Thyroid gland (tissue), 4 donors: ENCODE measurements at regions not wholly inside any gene's neighbourhood (a gene's known extent, or its start where the extent isn't known, plus 50 kb on each side); places are given as distances from the start of the nearest gene placed in this dataset.

Experiments
- DNase-seq, 2 donors: peaks; one replicate each; pipeline ENCODE4 v3.0.0-alpha.2; 2019
- H3K27ac ChIP-seq, 3 donors: fragments of 200-600 bp; sonication (generic); 1 replicate in 2 of 3; 2 replicates in 1 of 3; pipeline ENCODE4 v1.5.1; 2016 to 2019; ENCODE audit warnings: mild to moderate bottlenecking in 1 of 3, moderate library complexity in 1 of 3
- H3K27me3 ChIP-seq: fragments of 200-600 bp; sonication (generic); one replicate; pipeline ENCODE4 v1.5.1; 2019
- H3K36me3 ChIP-seq, 2 donors: fragments of 200-600 bp; sonication (generic); one replicate each; pipeline ENCODE4 v1.5.1; 2016 to 2019
- H3K4me1 ChIP-seq, 2 donors: fragments of 200-600 bp; sonication (generic); one replicate each; pipeline ENCODE4 v1.5.1; 2017 to 2019
- H3K4me3 ChIP-seq, 3 donors: fragments of 200-600 bp; sonication (generic); replicated peaks in 1 of 3; 1 replicate in 2 of 3; 2 replicates in 1 of 3; pipeline ENCODE4 v1.5.1; 2016; ENCODE audit warnings: mild to moderate bottlenecking in 1 of 3
- H3K9me3 ChIP-seq: fragments of 200-600 bp; sonication (generic); one replicate; pipeline ENCODE4 v1.5.1; 2017
- POLR2A ChIP-seq, 2 donors: fragments of 450-650 bp; IDR thresholded peaks; one replicate each; pipeline ENCODE4 v1.6.1; 2017; ENCODE audit warnings: antibody characterized with exemption in 2 of 2, mild to moderate bottlenecking in 2 of 2, moderate library complexity in 1 of 2
- WGBS, 2 donors: methylation state at CpG; one replicate each; pipeline ENCODE4 v1.1.5; 2017; 5-methylcytosine and 5-hydroxymethylcytosine counted together
- intact Hi-C: fragments of 100-400 bp; cut with DNase I; formaldehyde crosslinking; loops from one replicate; pipeline ENCODE4 v1.15.1; 2023
- TF ChIP-seq, protein P1 (sequence below), 6 experiments: fragments of 200-600 bp in 3 of 6; fragments of 450-650 bp in 3 of 6; sonication (generic) in 3 of 6; IDR thresholded peaks; one replicate each; pipeline ENCODE4 v1.5.1; 2016 to 2019; ENCODE audit warnings: antibody characterized with exemption in 6 of 6, mild to moderate bottlenecking in 2 of 6, inconsistent platforms in 1 of 6, moderate library complexity in 1 of 6

DNA sequence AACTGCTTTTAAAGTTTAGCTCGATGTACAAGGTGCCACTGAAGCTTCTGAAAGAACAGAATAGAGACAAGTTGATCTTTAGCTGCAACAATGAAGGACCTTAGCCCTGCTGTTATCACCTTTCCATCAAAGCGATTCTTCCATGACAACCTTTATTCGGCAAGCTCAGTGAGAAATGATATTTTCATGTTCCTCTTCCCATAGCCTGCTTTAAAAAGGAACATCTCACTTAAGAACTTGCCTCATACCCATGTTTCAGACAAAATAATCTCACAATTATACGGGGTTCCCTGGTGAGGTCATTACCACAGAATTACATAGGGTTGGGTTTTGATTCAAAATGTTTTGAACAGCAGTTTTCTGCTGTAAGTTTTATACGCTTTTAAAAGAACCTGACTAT is 264.2 kb downstream of the THBS2 start:
- H3K27ac ChIP-seq, result no peak overlapping the region
- no peaks in the 10 kb centered on the region for H3K27me3 ChIP-seq
- intact Hi-C loops, result no loop called here
- H3K9me3 ChIP-seq, result no peaks in the 10 kb centered on the region
- DNase-seq, result no peak
- H3K36me3 ChIP-seq, result no peaks in the 10 kb centered on the region
- no peak for TF ChIP-seq POLR2A (IDR thresholded peaks at IDR 0.05)
- TF ChIP-seq, protein P1, sequence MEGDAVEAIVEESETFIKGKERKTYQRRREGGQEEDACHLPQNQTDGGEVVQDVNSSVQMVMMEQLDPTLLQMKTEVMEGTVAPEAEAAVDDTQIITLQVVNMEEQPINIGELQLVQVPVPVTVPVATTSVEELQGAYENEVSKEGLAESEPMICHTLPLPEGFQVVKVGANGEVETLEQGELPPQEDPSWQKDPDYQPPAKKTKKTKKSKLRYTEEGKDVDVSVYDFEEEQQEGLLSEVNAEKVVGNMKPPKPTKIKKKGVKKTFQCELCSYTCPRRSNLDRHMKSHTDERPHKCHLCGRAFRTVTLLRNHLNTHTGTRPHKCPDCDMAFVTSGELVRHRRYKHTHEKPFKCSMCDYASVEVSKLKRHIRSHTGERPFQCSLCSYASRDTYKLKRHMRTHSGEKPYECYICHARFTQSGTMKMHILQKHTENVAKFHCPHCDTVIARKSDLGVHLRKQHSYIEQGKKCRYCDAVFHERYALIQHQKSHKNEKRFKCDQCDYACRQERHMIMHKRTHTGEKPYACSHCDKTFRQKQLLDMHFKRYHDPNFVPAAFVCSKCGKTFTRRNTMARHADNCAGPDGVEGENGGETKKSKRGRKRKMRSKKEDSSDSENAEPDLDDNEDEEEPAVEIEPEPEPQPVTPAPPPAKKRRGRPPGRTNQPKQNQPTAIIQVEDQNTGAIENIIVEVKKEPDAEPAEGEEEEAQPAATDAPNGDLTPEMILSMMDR (IDR thresholded peaks at IDR 0.05), result no peak
- H3K4me3 ChIP-seq, result no peak overlapping the region
- no peaks in the 10 kb centered on the region for H3K4me1 ChIP-seq
- 70 to 86% methylated on average over 5 of the region's 5 CpGs for WGBS, 2 donors

DNA sequence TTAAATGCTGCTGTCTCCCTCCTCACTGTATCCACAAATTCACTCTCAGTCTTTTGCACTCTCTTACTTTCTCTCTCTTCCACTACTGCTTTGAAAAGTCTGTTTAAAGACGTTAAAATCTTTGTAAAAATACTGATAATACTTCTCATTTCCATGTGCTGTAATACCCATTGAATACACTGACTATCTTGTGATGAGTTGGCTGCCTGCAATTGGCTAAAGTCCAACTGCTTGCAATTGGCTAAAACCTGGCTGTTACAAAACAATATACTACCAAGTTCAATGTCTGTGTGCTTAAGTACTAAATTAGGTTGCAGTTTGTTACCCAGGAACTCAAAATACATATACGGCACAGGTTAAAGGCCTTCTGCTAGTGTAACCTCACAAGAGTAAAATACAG is 264.8 kb downstream of the THBS2 start:
- no peaks in the 10 kb centered on the region for H3K4me1 ChIP-seq
- H3K9me3 ChIP-seq, result no peaks in the 10 kb centered on the region
- WGBS, 2 donors, result 66 to 71% methylated on average over 2 of the region's 2 CpGs
- TF ChIP-seq POLR2A (IDR thresholded peaks at IDR 0.05), result no peak
- TF ChIP-seq, protein P1 (IDR thresholded peaks at IDR 0.05), result no peak
- H3K27me3 ChIP-seq, result no peaks in the 10 kb centered on the region
- H3K36me3 ChIP-seq, result no peaks in the 10 kb centered on the region
- H3K27ac ChIP-seq, result no peak overlapping the region
- no peak for DNase-seq
- H3K4me3 ChIP-seq, result no peak overlapping the region
- intact Hi-C loops, result no loop called here

DNA sequence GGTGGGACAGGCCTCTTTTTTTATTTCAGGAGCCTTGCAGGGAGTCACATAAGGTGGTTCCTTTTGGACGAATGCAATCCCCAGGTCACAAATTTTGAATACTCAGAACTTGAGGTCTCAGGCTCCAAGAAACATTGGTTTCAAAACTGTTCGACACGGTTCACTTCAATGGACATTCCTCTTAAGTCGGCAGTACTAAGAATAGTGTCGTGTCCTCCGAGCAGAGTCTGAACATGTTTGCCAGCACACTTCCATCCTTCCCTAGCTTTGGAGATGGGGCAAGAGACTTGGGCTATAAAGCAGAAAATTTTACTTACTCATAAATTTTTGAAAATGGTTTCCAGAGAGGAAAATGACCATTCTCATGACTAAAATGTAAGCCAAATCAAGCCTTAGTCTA is 265.4 kb downstream of the THBS2 start:
- TF ChIP-seq POLR2A (IDR thresholded peaks at IDR 0.05), result no peak
- TF ChIP-seq, protein P1 (IDR thresholded peaks at IDR 0.05), result no peak
- DNase-seq, result no peak
- H3K27ac ChIP-seq, result no peak overlapping the region
- H3K9me3 ChIP-seq, result no peaks in the 10 kb centered on the region
- H3K4me3 ChIP-seq, result no peak overlapping the region
- no peaks in the 10 kb centered on the region for H3K4me1 ChIP-seq
- H3K27me3 ChIP-seq, result no peaks in the 10 kb centered on the region
- 82 to 85% methylated on average over 6 of the region's 6 CpGs for WGBS, 2 donors
- no peaks in the 10 kb centered on the region for H3K36me3 ChIP-seq
- intact Hi-C loops, result no loop called here

DNA sequence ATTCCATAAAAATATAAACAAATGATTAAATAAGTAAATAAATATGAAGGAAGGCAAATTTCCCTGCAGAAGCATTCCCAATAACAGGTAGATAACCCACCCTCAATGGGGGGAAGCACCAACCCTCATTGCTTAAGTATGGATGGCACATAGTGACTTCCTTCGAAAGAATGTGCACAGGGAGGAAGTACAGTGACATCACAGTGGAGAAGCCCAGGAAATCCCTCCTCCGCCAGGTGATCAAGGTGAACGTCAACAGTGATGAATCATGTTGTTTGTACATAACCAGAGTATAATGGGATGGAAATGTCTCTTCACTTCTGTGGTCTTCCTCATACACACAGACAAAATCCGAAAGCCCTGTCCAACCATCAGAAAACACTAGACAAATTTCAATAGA is 267.9 kb downstream of the THBS2 start:
- DNase-seq, result no peak
- intact Hi-C loops, result no loop called here
- Histone ChIP-seq H3K36me3 (no peaks in the 10 kb centered on the region), H3K4me3 (no peak overlapping the region), H3K9me3 (no peaks in the 10 kb centered on the region), H3K4me1 (no peaks in the 10 kb centered on the region), H3K27me3 (no peaks in the 10 kb centered on the region), H3K27ac (no peak overlapping the region)
- no peak for TF ChIP-seq POLR2A (IDR thresholded peaks at IDR 0.05)
- TF ChIP-seq, protein P1 (IDR thresholded peaks at IDR 0.05), result no peak
- WGBS, 2 donors, result 90 to 93% methylated on average over 4 of the region's 4 CpGs

DNA sequence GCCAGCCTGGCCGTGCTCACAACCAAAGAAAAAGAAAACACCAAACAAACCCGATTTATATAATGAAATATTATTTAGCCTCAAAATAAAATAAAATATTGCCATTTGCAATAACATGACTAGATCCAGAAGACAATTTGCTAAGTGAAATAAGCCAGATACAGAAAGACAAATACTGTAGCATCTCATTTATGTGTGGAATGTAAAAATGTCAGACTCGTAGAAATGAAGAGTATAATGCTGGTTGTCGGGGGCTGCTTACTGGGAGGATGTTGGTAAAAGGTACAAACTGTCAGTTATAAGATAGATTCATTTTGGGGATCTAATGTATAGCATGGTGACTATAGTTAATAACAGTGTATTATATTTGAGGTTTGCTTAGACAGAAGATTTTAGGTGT is 269.7 kb downstream of the THBS2 start:
- WGBS, 2 donors, result 73 to 79% methylated on average over 4 of the region's 4 CpGs
- Histone ChIP-seq H3K27ac (no peak overlapping the region), H3K27me3 (no peaks in the 10 kb centered on the region), H3K9me3 (no peaks in the 10 kb centered on the region), H3K36me3 (no peaks in the 10 kb centered on the region), H3K4me3 (no peak overlapping the region), H3K4me1 (no peaks in the 10 kb centered on the region)
- TF ChIP-seq, protein P1 (IDR thresholded peaks at IDR 0.05), result no peak
- TF ChIP-seq POLR2A (IDR thresholded peaks at IDR 0.05), result no peak
- no peak for DNase-seq
- intact Hi-C loops, result no loop called here
